Kidney (tissue), 13 donors: ENCODE measurements at regions not wholly inside any gene's neighbourhood (a gene's known extent, or its start where the extent isn't known, plus 50 kb on each side); places are given as distances from the start of the nearest gene placed in this dataset.

Source experiments
- DNase-seq, 5 donors: peaks; one replicate each; pipeline ENCODE4 v3.0.0-alpha.2; 2013 to 2020
- FAIRE-seq: peaks from 2 replicates; lab custom pipeline; 2012; peaks lifted over from hg19 to GRCh38; lab: Jason Lieb, UNC
- H3K27ac ChIP-seq, 2 donors: one replicate each; pipeline ENCODE4 v1.7.0; 2013; ENCODE audit warnings: low read depth in 2 of 2, low read length in 2 of 2, inconsistent platforms in 1 of 2
- H3K27me3 ChIP-seq: one replicate; pipeline ENCODE4 v1.7.1; 2013; ENCODE audit warnings: low read length, inconsistent platforms; ENCODE audit not compliant: control insufficient read depth, insufficient read depth
- H3K36me3 ChIP-seq, 3 donors: one replicate each; pipeline versions ENCODE4 v1.7.0 to v1.7.1; 2013; ENCODE audit warnings: low read length in 3 of 3, control low read depth in 1 of 3, inconsistent platforms in 1 of 3; ENCODE audit not compliant: insufficient read depth in 3 of 3, control insufficient read depth in 2 of 3
- H3K4me1 ChIP-seq, 3 donors: one replicate each; pipeline versions ENCODE4 v1.7.0 to v1.7.1; 2013; ENCODE audit warnings: low read length in 3 of 3, inconsistent platforms in 1 of 3, low read depth in 1 of 3; ENCODE audit not compliant: control insufficient read depth in 2 of 3, insufficient read depth in 2 of 3
- H3K4me3 ChIP-seq, 3 donors: one replicate each; pipeline versions ENCODE4 v1.7.0 to v1.8.1; 2013; ENCODE audit warnings: low read length in 3 of 3, control low read depth in 1 of 3, inconsistent platforms in 1 of 3
- H3K9ac ChIP-seq, 3 donors: one replicate each; pipeline versions ENCODE4 v1.7.0 to v1.7.1; 2013; ENCODE audit warnings: low read length in 3 of 3, control low read depth in 1 of 3, inconsistent platforms in 1 of 3
- H3K9me3 ChIP-seq, 3 donors: one replicate each; pipeline versions ENCODE4 v1.7.0 to v1.7.1; 2013; ENCODE audit warnings: low read length in 3 of 3, control low read depth in 1 of 3, inconsistent platforms in 1 of 3; ENCODE audit not compliant: control insufficient read depth in 2 of 3, insufficient read depth in 1 of 3
- CTCF ChIP-seq: IDR thresholded peaks from 3 replicates; pipeline ENCODE4 v1.5.1; 2012; ENCODE audit warnings: mild to moderate bottlenecking, moderate library complexity, borderline replicate concordance; ENCODE audit not compliant: insufficient read depth; ENCODE audit errors: extremely low read depth
- intact Hi-C: fragments of 100-400 bp; cut with DNase I; formaldehyde crosslinking; loops from one replicate; pipeline ENCODE4 v1.11.1; 2022
- donor health status: control.
- donor health status: control.
- donor health status: control.
- donor health status: control.
- donor health status: control.
- donor health status: DM: yes; HTN: yes; CAD: no.
- donor health status: Normal renal cell carcinoma (clear cell type).

GRCh38 chrX:131818297-131818936 is 204.7 kb upstream of the STK26 start:
- Histone ChIP-seq H3K27me3 (no peaks in the 10 kb centered on the region), H3K27ac (no peak overlapping the region), H3K9ac (no peak overlapping the region), H3K36me3 (no peaks in the 10 kb centered on the region), H3K9me3 (no peaks in the 10 kb centered on the region), H3K4me3 (no peak overlapping the region), H3K4me1 (no peaks in the 10 kb centered on the region)
- DNase-seq: no peak
- intact Hi-C loops: no loop called here
- FAIRE-seq: no peak
- no peak for TF ChIP-seq CTCF

GRCh38 chrX:131821945-131822622 is 201.0 kb upstream of the STK26 start:
- peak; percentile 9 for TF ChIP-seq CTCF
- FAIRE-seq: peak; percentile 77
- intact Hi-C loops: no loop called here
- no peaks in the 10 kb centered on the region for H3K36me3 ChIP-seq
- peaks cover 6% of the 10 kb centered on the region for H3K27me3 ChIP-seq
- peak in 3 of 5 donors; percentile 76 to 93 (median 85) for DNase-seq
- no peak overlapping the region for H3K27ac ChIP-seq
- H3K4me1 ChIP-seq: no peaks in the 10 kb centered on the region
- peak overlapping the region in 1 of 3 donors; percentile 55 for H3K9ac ChIP-seq
- peak overlapping the region in 1 of 3 donors; percentile 80 for H3K4me3 ChIP-seq
- H3K9me3 ChIP-seq: no peaks in the 10 kb centered on the region

- no peaks in the 10 kb centered on the region for H3K9me3 ChIP-seq
- no peak for TF ChIP-seq CTCF
- DNase-seq: no peak
- FAIRE-seq: no peak
- H3K27me3 ChIP-seq: peaks cover 10% of the 10 kb centered on the region
- no peaks in the 10 kb centered on the region for H3K4me1 ChIP-seq
- intact Hi-C loops: no loop called here
- no peak overlapping the region for H3K27ac ChIP-seq
- H3K9ac ChIP-seq: no peak overlapping the region
- no peak overlapping the region for H3K4me3 ChIP-seq
- no peaks in the 10 kb centered on the region for H3K36me3 ChIP-seq
These were observed 196.5 kb upstream of the STK26 start for GRCh38 chrX:131826572-131826971.
